WTC11 (cell line): ENCODE measurements at regions not wholly inside any gene's neighbourhood (a gene's known extent, or its start where the extent isn't known, plus 50 kb on each side); places are given as distances from the start of the nearest gene placed in this dataset.

Experiments
- CTCF ChIP-seq: fragments of 200-600 bp; IDR thresholded peaks from 2 replicates; pipeline ENCODE4 v1.8.0; 2022; ENCODE audit warnings: antibody characterized with exemption
- NFYB ChIP-seq: sonication (generic); formaldehyde crosslinking; conservative IDR thresholded peaks from 2 replicates; pipeline ENCODE4 v1.8.0; 2022; ENCODE audit warnings: low read depth, missing genetic modification reagents
- TCF7 ChIP-seq: sonication (generic); formaldehyde crosslinking; IDR thresholded peaks from 2 replicates; pipeline ENCODE4 v1.8.0; 2022; ENCODE audit warnings: mild to moderate bottlenecking, low read depth, missing genetic modification reagents, moderate library complexity
- USF2 ChIP-seq: sonication (generic); formaldehyde crosslinking; IDR thresholded peaks from 2 replicates; pipeline ENCODE4 v1.8.1; 2023; ENCODE audit warnings: mild to moderate bottlenecking, missing genetic modification reagents, moderate library complexity
- ZBTB21 ChIP-seq: sonication (generic); formaldehyde crosslinking; IDR thresholded peaks from 2 replicates; pipeline ENCODE4 v1.8.1; 2023; ENCODE audit warnings: mild to moderate bottlenecking, missing genetic modification reagents, borderline replicate concordance
- ZBTB43 ChIP-seq: sonication (generic); formaldehyde crosslinking; IDR thresholded peaks from 2 replicates; pipeline ENCODE4 v1.8.1; 2023; ENCODE audit warnings: mild to moderate bottlenecking, missing genetic modification reagents
- ZNF138 ChIP-seq: sonication (generic); formaldehyde crosslinking; conservative IDR thresholded peaks from 2 replicates; pipeline ENCODE4 v1.8.1; 2022; ENCODE audit warnings: mild to moderate bottlenecking, moderate library complexity, missing genetic modification reagents
- TF ChIP-seq, protein P1 (sequence below): sonication (generic); formaldehyde crosslinking; IDR thresholded peaks from 2 replicates; pipeline ENCODE4 v1.8.1; 2022; ENCODE audit warnings: mild to moderate bottlenecking, moderate library complexity, missing genetic modification reagents
- TF ChIP-seq, protein P2 (sequence below): sonication (generic); formaldehyde crosslinking; IDR thresholded peaks from 2 replicates; pipeline ENCODE4 v1.8.0; 2022; ENCODE audit warnings: mild to moderate bottlenecking, missing genetic modification reagents
- TF ChIP-seq, protein P3 (sequence below): sonication (generic); formaldehyde crosslinking; IDR thresholded peaks from 2 replicates; pipeline ENCODE4 v1.8.1; 2022; ENCODE audit warnings: missing genetic modification reagents, borderline replicate concordance

- no peak for TF ChIP-seq ZBTB21
- TF ChIP-seq, protein P1, sequence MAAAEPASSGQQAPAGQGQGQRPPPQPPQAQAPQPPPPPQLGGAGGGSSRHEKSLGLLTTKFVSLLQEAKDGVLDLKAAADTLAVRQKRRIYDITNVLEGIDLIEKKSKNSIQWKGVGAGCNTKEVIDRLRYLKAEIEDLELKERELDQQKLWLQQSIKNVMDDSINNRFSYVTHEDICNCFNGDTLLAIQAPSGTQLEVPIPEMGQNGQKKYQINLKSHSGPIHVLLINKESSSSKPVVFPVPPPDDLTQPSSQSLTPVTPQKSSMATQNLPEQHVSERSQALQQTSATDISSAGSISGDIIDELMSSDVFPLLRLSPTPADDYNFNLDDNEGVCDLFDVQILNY (CRISPR knock-in tag): no peak
- TF ChIP-seq CTCF: no peak
- no peak for TF ChIP-seq USF2 (CRISPR knock-in tag)
- no peak for TF ChIP-seq ZBTB43 (CRISPR knock-in tag)
- TF ChIP-seq TCF7: no peak
- no peak for TF ChIP-seq ZNF138 (CRISPR knock-in tag)
- no peak for TF ChIP-seq NFYB (CRISPR knock-in tag)
- TF ChIP-seq, protein P2, sequence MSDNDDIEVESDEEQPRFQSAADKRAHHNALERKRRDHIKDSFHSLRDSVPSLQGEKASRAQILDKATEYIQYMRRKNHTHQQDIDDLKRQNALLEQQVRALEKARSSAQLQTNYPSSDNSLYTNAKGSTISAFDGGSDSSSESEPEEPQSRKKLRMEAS (CRISPR knock-in tag): no peak
- TF ChIP-seq, protein P3, sequence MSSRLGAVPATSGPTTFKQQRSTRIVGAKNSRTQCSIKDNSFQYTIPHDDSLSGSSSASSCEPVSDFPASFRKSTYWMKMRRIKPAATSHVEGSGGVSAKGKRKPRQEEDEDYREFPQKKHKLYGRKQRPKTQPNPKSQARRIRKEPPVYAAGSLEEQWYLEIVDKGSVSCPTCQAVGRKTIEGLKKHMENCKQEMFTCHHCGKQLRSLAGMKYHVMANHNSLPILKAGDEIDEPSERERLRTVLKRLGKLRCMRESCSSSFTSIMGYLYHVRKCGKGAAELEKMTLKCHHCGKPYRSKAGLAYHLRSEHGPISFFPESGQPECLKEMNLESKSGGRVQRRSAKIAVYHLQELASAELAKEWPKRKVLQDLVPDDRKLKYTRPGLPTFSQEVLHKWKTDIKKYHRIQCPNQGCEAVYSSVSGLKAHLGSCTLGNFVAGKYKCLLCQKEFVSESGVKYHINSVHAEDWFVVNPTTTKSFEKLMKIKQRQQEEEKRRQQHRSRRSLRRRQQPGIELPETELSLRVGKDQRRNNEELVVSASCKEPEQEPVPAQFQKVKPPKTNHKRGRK (CRISPR knock-in tag): no peak
Observed at GRCh38 chr4:137309424-137309823, 222.9 kb downstream of the PCDH18 start.
